ENCODE measurements at regions not wholly inside any gene's neighbourhood (a gene's known extent, or its start where the extent isn't known, plus 50 kb on each side); places are given as distances from the start of the nearest gene placed in this dataset.
"Not testable (repeated sequence)": the region's sequence is repeated elsewhere in the genome, so short reads cannot be mapped to it uniquely, and the experiment has no call there.

- DNase-seq = no peak
These were observed 1063.0 kb upstream of the ATXN8OS start for GRCh38 chr13:69044629-69045028.

GRCh38 chr13:69040898-69041297 is 1066.7 kb upstream of the ATXN8OS start:
- no peak for DNase-seq

GRCh38 chr13:69035771-69036170 is 1071.9 kb upstream of the ATXN8OS start:
- no peak for DNase-seq

DNA sequence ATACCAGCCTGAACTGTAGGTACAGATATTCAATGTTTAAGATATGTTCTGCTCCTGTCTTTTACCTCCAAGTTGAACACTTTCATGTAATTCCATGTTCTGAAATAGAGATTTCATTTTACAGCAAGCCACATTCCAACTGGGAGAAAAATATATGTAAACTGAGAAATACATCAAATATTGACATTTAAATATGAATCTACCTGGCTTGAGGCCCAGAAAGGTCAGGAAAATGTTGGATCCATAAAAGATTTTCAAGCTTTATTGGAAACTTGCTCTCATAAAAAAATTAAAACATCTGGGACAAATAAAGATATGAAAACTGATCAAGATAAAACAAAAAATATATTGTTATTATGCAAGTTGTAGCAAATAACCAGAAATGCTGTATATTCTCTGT is 1078.7 kb upstream of the ATXN8OS start:
- no peak for DNase-seq

DNA sequence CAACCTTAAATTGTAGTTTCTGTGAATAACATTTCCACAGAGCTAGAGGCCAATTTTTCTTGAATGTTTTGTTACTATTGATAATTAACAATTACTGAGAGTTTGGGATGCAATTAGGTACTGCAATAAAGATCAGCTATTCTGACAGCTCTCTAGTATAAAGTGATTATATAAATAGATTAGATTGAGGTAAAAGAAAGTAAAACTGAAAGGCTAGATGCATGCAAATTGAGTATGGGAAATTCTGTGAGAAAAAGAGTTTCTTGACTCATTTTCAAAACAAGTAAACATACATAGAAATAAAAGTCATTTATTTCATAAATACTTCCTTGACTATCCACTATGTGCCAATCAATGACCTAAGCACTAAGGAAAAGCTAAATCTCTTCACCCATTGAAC is 1087.5 kb upstream of the ATXN8OS start:
- no peak for DNase-seq

- not testable (repeated sequence) for DNase-seq
These were observed 1089.5 kb upstream of the ATXN8OS start for GRCh38 chr13:69018173-69018572.

- DNase-seq = no peak
These were observed 1096.8 kb upstream of the ATXN8OS start for GRCh38 chr13:69010789-69011188.

- DNase-seq = no peak
These were observed 1099.1 kb upstream of the ATXN8OS start for GRCh38 chr13:69008499-69008898.

DNA sequence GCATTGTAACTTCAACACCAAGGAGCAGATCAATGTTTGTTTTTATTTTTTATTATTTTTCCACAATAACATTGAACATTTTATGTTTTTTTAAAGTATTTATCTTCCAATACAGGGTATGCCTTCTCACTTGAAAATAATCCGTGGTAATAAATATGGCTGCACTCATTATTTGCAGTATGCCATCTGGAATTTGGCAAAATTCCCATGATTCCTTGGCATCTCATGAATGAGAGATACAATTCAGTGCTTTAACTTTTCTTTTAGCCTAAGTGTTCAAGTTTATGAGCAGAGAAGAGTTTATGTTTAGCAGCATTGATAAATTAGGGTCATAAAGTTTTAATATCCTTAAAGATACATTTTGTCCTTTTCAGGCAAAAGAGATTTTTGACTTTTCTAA is 1109.6 kb upstream of the ATXN8OS start:
- no peak for DNase-seq

GRCh38 chr13:68996668-68997025 is 1111.0 kb upstream of the ATXN8OS start:
- DNase-seq = no peak

DNA sequence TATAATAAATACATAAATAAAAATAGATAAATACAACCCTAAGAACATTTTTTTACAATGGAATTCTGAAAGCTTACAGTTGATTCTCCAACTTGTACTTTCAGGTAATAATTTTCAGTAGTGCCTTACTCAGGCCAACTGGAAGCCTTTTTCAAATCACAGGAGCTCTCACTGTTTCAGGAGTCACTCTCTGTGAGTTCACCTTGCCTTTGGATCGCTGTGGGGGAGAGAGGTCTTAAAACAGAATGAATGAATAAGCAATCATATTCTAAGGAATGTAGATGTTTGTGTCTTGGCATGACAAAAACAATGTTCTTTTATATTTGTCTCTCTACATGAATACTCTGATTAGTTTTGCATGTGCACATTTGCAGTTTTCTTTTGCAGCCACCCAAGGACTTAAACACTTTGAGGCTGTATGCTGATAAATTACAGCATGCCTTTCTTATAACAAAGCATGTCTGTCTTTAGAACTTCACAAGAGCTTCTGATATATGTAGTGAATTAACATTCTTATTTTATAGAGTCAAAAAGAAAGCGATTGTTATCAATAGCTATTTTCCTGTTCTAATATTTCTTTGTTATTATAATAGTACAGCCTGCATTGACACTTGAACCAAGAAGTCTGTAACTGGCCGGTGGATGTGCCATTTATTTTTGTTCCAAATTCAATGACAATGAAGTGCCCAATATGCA is 1111.5 kb upstream of the ATXN8OS start:
- no peak for DNase-seq

- no peak for DNase-seq
These were observed 1114.5 kb upstream of the ATXN8OS start for GRCh38 chr13:68993154-68993553.

GRCh38 chr13:68988176-68988575 is 1119.5 kb upstream of the ATXN8OS start:
- DNase-seq = no peak

DNA sequence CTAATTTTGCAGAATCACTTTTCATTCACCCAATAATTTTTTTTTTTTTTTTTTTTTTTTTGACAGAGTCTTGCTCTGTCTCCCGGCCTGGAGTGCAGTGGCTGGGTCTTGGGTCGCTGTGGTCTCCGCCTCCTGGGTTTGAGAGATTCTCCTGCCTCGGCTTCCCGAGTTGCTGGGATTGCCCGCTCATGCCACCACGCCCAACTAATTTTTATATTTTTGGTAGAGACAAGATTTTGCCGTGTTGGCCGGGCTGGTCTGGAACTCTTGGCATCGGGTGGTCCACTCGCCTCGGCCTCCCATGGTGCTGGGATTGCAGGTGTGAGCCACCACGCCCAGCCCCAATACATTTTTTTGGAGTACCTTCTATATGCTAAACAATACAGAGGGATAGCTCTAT is 1120.0 kb upstream of the ATXN8OS start:
- DNase-seq = no peak

- no peak for DNase-seq
These were observed 1122.8 kb upstream of the ATXN8OS start for GRCh38 chr13:68984688-68985319.

- DNase-seq = no peak
These were observed 1124.5 kb upstream of the ATXN8OS start for GRCh38 chr13:68982961-68983619.

GRCh38 chr13:68976287-68976686 is 1131.3 kb upstream of the ATXN8OS start:
- DNase-seq = no peak

DNA sequence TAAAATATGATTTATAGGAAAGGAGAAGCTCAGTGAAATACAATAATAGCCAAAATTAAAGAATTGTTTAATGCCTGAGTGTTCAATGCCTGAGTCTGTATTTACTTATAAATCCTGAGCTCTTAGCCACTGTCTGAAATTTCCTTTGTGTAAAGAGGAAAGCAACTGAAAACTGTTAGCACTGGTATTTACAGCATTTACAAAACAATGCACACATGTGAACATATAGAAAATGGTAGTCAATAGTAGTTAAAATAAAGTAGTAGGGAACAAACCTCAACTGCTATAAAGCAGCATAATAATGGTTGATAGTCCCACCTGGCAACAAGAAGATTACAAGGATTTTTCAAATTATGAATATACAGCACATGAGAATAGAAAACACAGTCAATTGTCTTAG is 1137.1 kb upstream of the ATXN8OS start:
- DNase-seq = no peak

- DNase-seq = no peak
These were observed 1159.0 kb upstream of the ATXN8OS start for GRCh38 chr13:68948586-68948985.

GRCh38 chr13:68944272-68944671 is 1163.4 kb upstream of the ATXN8OS start:
- no peak for DNase-seq

- DNase-seq = no peak
These were observed 1167.6 kb upstream of the ATXN8OS start for GRCh38 chr13:68940049-68940448.

- DNase-seq = no peak
These were observed 1169.0 kb upstream of the ATXN8OS start for GRCh38 chr13:68938639-68939038.

DNA sequence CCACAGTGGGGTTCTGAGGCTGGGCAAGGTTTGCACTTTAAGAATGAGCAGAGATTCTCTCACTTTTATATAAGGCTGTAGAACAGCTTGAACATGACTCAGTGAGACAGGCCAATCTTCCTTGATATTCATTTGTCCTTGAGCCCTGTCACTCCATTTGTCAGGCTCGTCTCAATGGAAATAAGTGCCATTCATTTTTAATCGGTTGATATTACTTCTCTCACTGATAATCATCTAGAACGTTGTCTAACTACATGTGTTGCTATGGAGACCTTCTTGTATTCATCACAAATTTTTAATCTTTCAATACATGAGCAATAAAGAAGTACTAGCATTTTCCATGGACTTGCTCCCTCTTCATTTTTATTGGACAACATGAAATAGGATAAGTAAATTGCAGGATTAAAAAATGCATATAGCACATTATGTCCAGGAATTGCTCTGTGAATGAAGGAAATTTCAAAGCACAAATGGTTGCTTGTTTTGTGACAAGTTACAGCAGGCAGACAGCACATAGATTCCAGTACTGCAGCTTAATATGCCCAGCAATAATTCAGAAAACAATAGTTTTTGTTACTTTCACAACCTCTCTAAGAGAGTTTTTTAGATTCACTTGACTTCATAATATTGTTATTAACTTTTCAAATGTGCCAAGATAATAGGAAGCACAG is 1178.4 kb upstream of the ATXN8OS start:
- DNase-seq = no peak

Data from SHP77 treated with DMSO at 0.1 percent for 48 hours (cell line).